Mucosa of rectum (tissue), 2 donors: ENCODE measurements at regions not wholly inside any gene's neighbourhood (a gene's known extent, or its start where the extent isn't known, plus 50 kb on each side); places are given as distances from the start of the nearest gene placed in this dataset.

Experiments
- H3K27ac ChIP-seq, 2 donors: one replicate each; pipeline ENCODE4 v1.7.0; 2013; ENCODE audit warnings: inconsistent platforms in 2 of 2, low read depth in 2 of 2, low read length in 2 of 2
- H3K27me3 ChIP-seq, 2 donors: one replicate each; pipeline ENCODE4 v1.7.0; 2013; ENCODE audit warnings: low read length in 2 of 2; ENCODE audit not compliant: control insufficient read depth in 2 of 2, insufficient read depth in 2 of 2
- H3K36me3 ChIP-seq, 2 donors: one replicate each; pipeline ENCODE4 v1.7.0; 2013; ENCODE audit warnings: low read length in 2 of 2; ENCODE audit not compliant: control insufficient read depth in 2 of 2, insufficient read depth in 2 of 2
- H3K4me1 ChIP-seq, 2 donors: one replicate each; pipeline ENCODE4 v1.7.0; 2013; ENCODE audit warnings: low read length in 2 of 2, mild to moderate bottlenecking in 1 of 2; ENCODE audit not compliant: control insufficient read depth in 2 of 2, insufficient read depth in 2 of 2
- H3K4me3 ChIP-seq, 2 donors: one replicate each; pipeline ENCODE4 v1.7.0; 2013; ENCODE audit warnings: low read length in 2 of 2
- H3K9ac ChIP-seq, 2 donors: one replicate each; pipeline ENCODE4 v1.7.0; 2013; ENCODE audit warnings: low read length in 2 of 2, low read depth in 1 of 2, mild to moderate bottlenecking in 1 of 2
- H3K9me3 ChIP-seq, 2 donors: one replicate each; pipeline ENCODE4 v1.7.0; 2013; ENCODE audit warnings: low read length in 2 of 2; ENCODE audit not compliant: control insufficient read depth in 2 of 2
- donor health status: healthy.
- donor health status: Normal muscosa, but diverticular disease.

GRCh38 chr7:130875901-130876300 is 141.9 kb upstream of the KLF14 start:
- no peak overlapping the region for H3K27ac ChIP-seq

DNA sequence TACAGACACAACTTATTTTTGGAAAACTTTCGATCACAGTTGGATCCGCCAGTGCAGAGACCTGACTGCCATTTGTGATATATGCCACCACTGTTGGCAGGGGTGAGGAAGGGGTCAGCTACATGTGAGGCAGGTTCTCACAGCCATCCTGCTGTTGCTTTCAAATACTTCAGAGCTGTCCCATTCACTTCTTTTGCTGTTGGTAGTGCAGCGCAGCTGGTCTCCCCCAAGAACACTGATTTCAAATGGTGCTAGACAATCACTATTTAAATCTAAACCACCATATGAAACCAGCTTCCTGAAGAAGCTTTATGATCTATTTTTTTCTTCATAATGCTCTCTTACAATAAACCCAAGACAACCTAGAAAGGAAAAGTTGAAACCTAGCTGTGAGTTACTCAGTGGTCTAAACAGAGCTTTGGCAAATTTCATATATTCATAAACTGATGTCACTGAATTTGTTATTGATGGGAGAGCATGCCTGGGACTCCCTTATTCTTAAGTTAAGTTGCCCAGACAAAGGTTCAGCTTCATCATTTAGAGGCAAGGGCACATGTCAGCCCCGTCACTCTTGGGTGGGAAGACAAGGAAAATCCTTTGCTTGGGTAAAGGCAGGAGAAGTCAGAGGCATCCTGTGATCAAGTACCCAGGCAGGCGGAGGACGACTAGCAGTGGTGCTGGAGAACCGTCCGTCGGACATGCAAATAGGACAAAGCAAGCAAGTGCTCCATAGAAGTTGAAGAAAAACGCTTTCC is 143.4 kb upstream of the KLF14 start:
- peaks cover 53 to 56% of the 10 kb centered on the region in 2 donors for H3K36me3 ChIP-seq
- peaks cover 0 to 3% of the 10 kb centered on the region in 2 donors for H3K4me1 ChIP-seq
- no peak overlapping the region for H3K9ac ChIP-seq

More at GRCh38 chr7:130875901-130876300, 141.9 kb upstream of the KLF14 start:
- Histone ChIP-seq H3K36me3 (peaks cover 44 to 45% of the 10 kb centered on the region in 2 donors), H3K4me3 (no peak overlapping the region), H3K4me1 (peaks cover 0 to 3% of the 10 kb centered on the region in 2 donors), H3K27me3 (no peaks in the 10 kb centered on the region), H3K9ac (no peak overlapping the region), H3K9me3 (no peaks in the 10 kb centered on the region)

DNA sequence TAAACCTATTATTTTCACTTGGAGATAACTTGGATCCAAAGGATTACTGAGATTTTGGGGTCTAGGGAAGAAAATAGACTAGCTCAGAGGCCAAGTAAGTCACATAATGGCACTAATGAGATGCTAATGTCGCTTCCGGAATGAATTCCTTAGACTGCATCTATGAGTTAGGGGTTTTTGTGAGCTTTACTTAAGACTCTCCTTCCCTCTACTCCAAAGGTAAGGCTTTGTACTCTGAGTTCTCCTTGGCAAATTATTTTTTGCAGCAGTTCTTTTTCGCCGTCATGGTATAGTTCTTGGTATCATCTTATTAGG is 143.9 kb upstream of the KLF14 start:
- H3K27ac ChIP-seq: no peak overlapping the region
- H3K36me3 ChIP-seq: peaks cover 53 to 57% of the 10 kb centered on the region in 2 donors
- no peaks in the 10 kb centered on the region for H3K9me3 ChIP-seq
- peaks cover 0 to 3% of the 10 kb centered on the region in 2 donors for H3K4me1 ChIP-seq
- H3K4me3 ChIP-seq: no peak overlapping the region
- no peaks in the 10 kb centered on the region for H3K27me3 ChIP-seq
- H3K9ac ChIP-seq: no peak overlapping the region

More for the DNA sequence above, 143.4 kb upstream of the KLF14 start:
- H3K27me3 ChIP-seq: no peaks in the 10 kb centered on the region
- no peak overlapping the region for H3K4me3 ChIP-seq
- H3K27ac ChIP-seq: no peak overlapping the region
- no peaks in the 10 kb centered on the region for H3K9me3 ChIP-seq

DNA sequence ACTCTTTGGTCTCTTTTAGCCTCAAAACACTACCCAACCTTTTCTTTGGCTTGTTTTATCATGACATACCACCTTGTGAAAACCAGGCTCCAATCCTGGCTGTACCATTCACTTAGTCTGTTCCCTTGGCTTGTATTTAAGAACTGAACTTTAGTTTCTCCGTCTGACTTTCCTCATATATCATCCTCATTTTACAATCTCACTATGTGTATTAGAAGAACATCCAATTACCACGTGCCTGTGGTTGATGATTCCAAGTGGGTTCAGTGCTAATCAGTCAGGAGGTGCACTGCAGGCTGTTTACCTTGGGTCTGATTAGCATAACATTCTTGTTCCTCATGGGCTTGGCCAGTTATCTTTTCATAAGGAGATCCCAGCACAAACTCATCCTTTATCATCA is 144.8 kb upstream of the KLF14 start:
- Histone ChIP-seq H3K9me3 (no peaks in the 10 kb centered on the region), H3K27me3 (no peaks in the 10 kb centered on the region), H3K4me3 (no peak overlapping the region), H3K9ac (no peak overlapping the region), H3K27ac (no peak overlapping the region), H3K36me3 (peaks cover 55 to 56% of the 10 kb centered on the region in 2 donors), H3K4me1 (peaks cover 0 to 3% of the 10 kb centered on the region in 2 donors)

GRCh38 chr7:130879191-130879590 is 145.2 kb upstream of the KLF14 start:
- Histone ChIP-seq H3K9me3 (no peaks in the 10 kb centered on the region), H3K4me3 (no peak overlapping the region), H3K27ac (no peak overlapping the region), H3K9ac (no peak overlapping the region), H3K27me3 (no peaks in the 10 kb centered on the region), H3K36me3 (peaks cover 55 to 57% of the 10 kb centered on the region in 2 donors), H3K4me1 (peaks cover 0 to 3% of the 10 kb centered on the region in 2 donors)

GRCh38 chr7:130880668-130881067 is 146.7 kb upstream of the KLF14 start:
- H3K27ac ChIP-seq: no peak overlapping the region
- H3K27me3 ChIP-seq: no peaks in the 10 kb centered on the region
- peaks cover 65 to 69% of the 10 kb centered on the region in 2 donors for H3K36me3 ChIP-seq
- H3K4me1 ChIP-seq: peaks cover 0 to 11% of the 10 kb centered on the region in 2 donors
- no peak overlapping the region for H3K9ac ChIP-seq
- no peak overlapping the region for H3K4me3 ChIP-seq
- no peaks in the 10 kb centered on the region for H3K9me3 ChIP-seq

DNA sequence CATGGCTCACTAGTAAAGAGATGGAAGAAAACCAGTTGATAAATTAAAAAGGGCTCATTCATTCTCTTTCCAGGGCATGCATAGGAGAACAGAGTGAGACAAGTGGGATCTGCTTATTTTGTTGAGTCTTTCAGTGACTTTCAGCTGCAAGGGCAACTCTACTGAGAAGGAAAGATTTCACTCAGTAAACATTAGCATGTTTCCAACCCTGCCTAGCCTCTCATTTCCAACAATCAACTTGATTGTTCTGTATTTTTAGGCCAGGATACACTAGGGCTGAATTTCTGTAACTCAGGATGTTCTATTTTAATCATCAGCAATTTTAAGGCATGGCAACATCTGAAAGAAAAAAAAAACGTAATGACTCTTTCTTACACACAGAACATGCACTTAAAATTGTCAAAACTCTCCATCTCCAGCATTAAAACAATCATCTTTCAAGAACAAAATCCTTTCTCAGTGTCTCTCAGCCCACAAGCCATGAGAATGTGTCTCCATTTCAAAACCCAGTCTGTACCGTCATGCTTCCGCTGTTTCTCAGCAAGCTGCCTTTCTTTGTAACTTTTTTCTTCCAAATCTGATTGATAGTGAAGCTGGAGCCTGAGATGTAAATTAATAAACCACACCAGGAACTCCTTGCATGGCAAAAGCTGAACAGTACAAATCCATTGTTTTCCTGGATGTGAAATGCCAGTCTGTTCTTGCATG is 147.2 kb upstream of the KLF14 start:
- Histone ChIP-seq H3K4me3 (no peak overlapping the region), H3K4me1 (peaks cover 3 to 15% of the 10 kb centered on the region in 2 donors), H3K9me3 (no peaks in the 10 kb centered on the region), H3K9ac (no peak overlapping the region), H3K36me3 (peaks cover 65 to 72% of the 10 kb centered on the region in 2 donors), H3K27ac (no peak overlapping the region), H3K27me3 (no peaks in the 10 kb centered on the region)

GRCh38 chr7:130881799-130882141 is 147.8 kb upstream of the KLF14 start:
- peaks cover 6 to 20% of the 10 kb centered on the region in 2 donors for H3K4me1 ChIP-seq
- no peak overlapping the region for H3K9ac ChIP-seq
- no peak overlapping the region for H3K27ac ChIP-seq
- no peaks in the 10 kb centered on the region for H3K9me3 ChIP-seq
- peaks cover 64 to 70% of the 10 kb centered on the region in 2 donors for H3K36me3 ChIP-seq
- H3K27me3 ChIP-seq: no peaks in the 10 kb centered on the region
- H3K4me3 ChIP-seq: no peak overlapping the region

DNA sequence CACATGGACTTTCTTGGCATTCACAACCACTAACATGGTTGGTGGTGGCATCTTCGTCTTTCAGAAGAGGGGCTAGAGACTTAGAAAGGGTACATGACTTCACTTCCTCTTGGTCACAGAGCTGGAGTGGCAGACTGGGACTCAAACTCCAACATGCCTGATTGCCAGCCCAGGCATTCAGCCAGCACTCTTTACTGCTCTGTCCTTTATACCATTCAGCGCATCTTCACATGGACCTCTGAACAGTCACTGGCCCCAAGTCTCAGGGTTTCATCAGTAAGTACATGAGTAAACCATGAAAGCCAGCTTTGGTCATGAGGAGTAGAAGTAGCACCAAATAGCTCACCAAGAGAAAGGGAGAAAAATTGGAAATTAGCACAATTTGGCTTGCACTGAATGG is 148.4 kb upstream of the KLF14 start:
- H3K9me3 ChIP-seq: no peaks in the 10 kb centered on the region
- H3K4me1 ChIP-seq: peaks cover 8 to 26% of the 10 kb centered on the region in 2 donors
- no peak overlapping the region for H3K4me3 ChIP-seq
- no peaks in the 10 kb centered on the region for H3K27me3 ChIP-seq
- peaks cover 61 to 65% of the 10 kb centered on the region in 2 donors for H3K36me3 ChIP-seq
- H3K9ac ChIP-seq: no peak overlapping the region
- H3K27ac ChIP-seq: no peak overlapping the region

DNA sequence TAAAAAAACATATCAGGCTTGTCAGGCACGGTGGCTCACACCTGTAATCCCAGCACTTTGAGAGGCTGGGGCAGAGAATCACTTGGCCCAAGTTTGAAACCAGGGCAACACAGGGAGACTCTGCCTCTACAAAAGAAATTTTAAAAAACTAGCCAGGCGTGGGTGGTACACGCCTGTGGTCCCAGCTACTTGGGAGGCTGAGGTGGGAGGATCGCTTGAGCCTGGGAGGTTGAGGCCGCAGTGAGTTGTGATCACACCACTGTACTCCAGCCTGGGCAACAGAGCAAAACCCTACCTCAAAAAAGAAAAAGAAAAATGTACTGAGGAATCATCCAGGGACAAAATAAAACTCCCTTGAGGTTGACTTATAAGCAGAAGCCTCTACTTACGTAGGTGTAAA is 149.9 kb upstream of the KLF14 start:
- no peaks in the 10 kb centered on the region for H3K9me3 ChIP-seq
- peaks cover 15 to 35% of the 10 kb centered on the region in 2 donors for H3K4me1 ChIP-seq
- H3K36me3 ChIP-seq: peaks cover 54 to 65% of the 10 kb centered on the region in 2 donors
- no peak overlapping the region for H3K9ac ChIP-seq
- H3K27me3 ChIP-seq: no peaks in the 10 kb centered on the region
- H3K27ac ChIP-seq: no peak overlapping the region
- H3K4me3 ChIP-seq: no peak overlapping the region
